Heart right ventricle (tissue), 16 donors: ENCODE measurements at regions not wholly inside any gene's neighbourhood (a gene's known extent, or its start where the extent isn't known, plus 50 kb on each side); places are given as distances from the start of the nearest gene placed in this dataset.

Source experiments
- ATAC-seq, 8 donors: fragments of 200-7000 bp; cut with Tn5 transposase; one replicate each; pipeline ENCODE4 v1.9.1; 2020; ENCODE audit warnings: mild to moderate bottlenecking in 8 of 8, moderate library complexity in 8 of 8, moderate number of reproducible peaks in 1 of 8
- DNase-seq, 2 donors: peaks; one replicate each; pipeline ENCODE4 v3.0.0-alpha.2; 2020
- H3K27ac ChIP-seq, 10 donors: fragments of 200-600 bp; sonication (generic) in 2 of 10; one replicate each; pipeline versions ENCODE4 v1.5.0 to v1.8.0; 2020 to 2022; ENCODE audit warnings: mild to moderate bottlenecking in 3 of 10
- H3K27me3 ChIP-seq, 7 donors: fragments of 200-600 bp; one replicate each; pipeline ENCODE4 v1.8.0; 2021 to 2022; ENCODE audit warnings: mild to moderate bottlenecking in 2 of 7
- H3K36me3 ChIP-seq, 9 donors: fragments of 200-600 bp; sonication (generic) in 1 of 9; one replicate each; pipeline versions ENCODE4 v1.5.0 to v1.8.0; 2020 to 2022; ENCODE audit warnings: mild to moderate bottlenecking in 2 of 9
- H3K4me1 ChIP-seq, 9 donors: fragments of 200-600 bp; sonication (generic) in 1 of 9; one replicate each; pipeline versions ENCODE4 v1.5.0 to v1.8.0; 2020 to 2022; ENCODE audit warnings: mild to moderate bottlenecking in 4 of 9
- H3K4me3 ChIP-seq, 10 donors: fragments of 200-600 bp; sonication (generic) in 2 of 10; one replicate each; pipeline versions ENCODE4 v1.5.0 to v1.8.0; 2020 to 2022; ENCODE audit warnings: mild to moderate bottlenecking in 7 of 10, moderate library complexity in 2 of 10
- H3K9me3 ChIP-seq, 11 donors: fragments of 200-600 bp in 10 of 11; sonication (generic) in 2 of 11; one replicate each; pipeline versions ENCODE4 v1.5.0 to v1.8.0; 2013 to 2022; ENCODE audit warnings: mild to moderate bottlenecking in 2 of 11, control low read depth in 1 of 11, moderate library complexity in 1 of 11
- CTCF ChIP-seq, 9 donors: fragments of 200-600 bp; sonication (generic) in 2 of 9; IDR thresholded peaks; one replicate each; pipeline versions ENCODE4 v1.5.0 to v1.8.0; 2021 to 2022; ENCODE audit warnings: antibody characterized with exemption in 9 of 9, mild to moderate bottlenecking in 5 of 9, moderate library complexity in 1 of 9
- WGBS, 2 donors: extraction: QIAGEN DNeasy Blood & Tissue Kit; methylation state at CpG; one replicate each; pipeline ENCODE4 v1.1.7; 2013; ENCODE audit warnings: inconsistent platforms in 1 of 2; 5-methylcytosine and 5-hydroxymethylcytosine counted together
- intact Hi-C, 10 donors: fragments of 100-400 bp; cut with DNase I; formaldehyde crosslinking; loops; one replicate each; pipeline versions ENCODE4 v1.11.1 to v1.14.2; 2022
- donor health status: Arrhythmogenic right ventricular cardiomyopathy.
- donor health status: ischemic (EF 13 %, LVEDD 7.1; RV severe dilation, severe dysfunction).
- donor health status: healthy with polysubstance abuse.
- donor health status: DM: no; HTN: yes; CAD: no.
- donor health status: DM: no; HTN: no; CAD: no.
- donor health status: ischemic (EF 25% LVEDD 6.9; RV normal size, moderate dysfunction).
- donor health status: ischemic (EF 25% LVEDD 5.7; RV mildly dilated, moderate dysfunction).
- donor health status: healthy.
- donor health status: DM: yes; HTN: yes; CAD: no.
- donor health status: Ischemic cardiomyopathy.
- donor health status: ischemic (EF 35%, LVEDD 5.7; RV mildly dilated, moderate dysfunction).
- donor health status: nonischemic (EF 11% LVEDD 7.7; RV severe dilation, severe dysfunction).
- donor health status: DM: yes; HTN: yes; CAD: no.
- donor health status: PGD.
- donor health status: ischemic (EF 29% LVEDD 5.4; RV normal size, mild dysfunction).
- donor health status: nonischemic (EF 23%, LVEDD 6.1; RV moderate dilation, normal function).

GRCh38 chr4:175306436-175306835 lies 388.3 kb downstream of the ADAM29 start:
- H3K4me1 ChIP-seq: no peaks in the 10 kb centered on the region
- no peaks in the 10 kb centered on the region for H3K27me3 ChIP-seq
- intact Hi-C loops: no loop called here
- no peaks in the 10 kb centered on the region for H3K9me3 ChIP-seq
- no peak for DNase-seq
- no peak overlapping the region for H3K4me3 ChIP-seq
- ATAC-seq: no peak
- TF ChIP-seq CTCF (IDR thresholded peaks at IDR 0.05): no peak
- no peaks in the 10 kb centered on the region for H3K36me3 ChIP-seq
- no peak overlapping the region for H3K27ac ChIP-seq

- Histone ChIP-seq H3K9me3 (no peaks in the 10 kb centered on the region), H3K4me3 (no peak overlapping the region), H3K36me3 (no peaks in the 10 kb centered on the region), H3K27me3 (no peaks in the 10 kb centered on the region), H3K4me1 (no peaks in the 10 kb centered on the region), H3K27ac (no peak overlapping the region)
- intact Hi-C loops: no loop called here
- DNase-seq (no peak), ATAC-seq (no peak)
- no peak for TF ChIP-seq CTCF (IDR thresholded peaks at IDR 0.05)
- whole genome bisulfite sequencing, 2 donors: 57 to 80% methylated on average over 1 of the region's 1 CpG
Measured at GRCh38 chr4:175307326-175307725, 389.2 kb downstream of the ADAM29 start.

- no peak overlapping the region for H3K27ac ChIP-seq
- intact Hi-C loops: no loop called here
- no peaks in the 10 kb centered on the region for H3K4me1 ChIP-seq
- WGBS, 2 donors: 60 to 69% methylated on average over 5 of the region's 5 CpGs
- H3K36me3 ChIP-seq: no peaks in the 10 kb centered on the region
- H3K4me3 ChIP-seq: no peak overlapping the region
- no peak for ATAC-seq
- H3K27me3 ChIP-seq: no peaks in the 10 kb centered on the region
- DNase-seq: no peak
- no peak for TF ChIP-seq CTCF (IDR thresholded peaks at IDR 0.05)
- no peaks in the 10 kb centered on the region for H3K9me3 ChIP-seq
Measured at GRCh38 chr4:175308236-175308635, 390.1 kb downstream of the ADAM29 start.

DNA sequence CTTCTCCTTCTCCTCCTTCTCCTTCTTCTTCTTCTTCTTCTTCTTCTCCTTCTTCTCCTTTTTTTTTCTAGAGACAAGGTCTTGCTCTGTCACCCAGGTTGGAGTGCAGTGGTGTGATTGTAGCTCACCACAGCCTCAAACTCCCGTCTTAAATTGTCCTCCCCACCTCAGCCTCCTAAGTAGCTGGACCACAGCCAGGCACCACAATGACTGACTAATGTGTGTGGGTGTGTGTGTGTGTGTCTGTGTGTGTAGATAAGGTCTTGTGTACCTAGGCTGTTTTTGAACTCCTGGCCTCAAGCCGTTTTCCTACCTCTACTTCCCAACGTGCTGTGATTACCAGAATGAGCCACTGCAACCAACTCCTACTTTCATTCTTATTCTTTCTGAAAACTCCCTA lies 390.9 kb downstream of the ADAM29 start:
- Histone ChIP-seq H3K4me1 (no peaks in the 10 kb centered on the region), H3K4me3 (no peak overlapping the region), H3K27me3 (no peaks in the 10 kb centered on the region), H3K36me3 (no peaks in the 10 kb centered on the region), H3K27ac (no peak overlapping the region), H3K9me3 (no peaks in the 10 kb centered on the region)
- ATAC-seq (no peak), DNase-seq (no peak)
- intact Hi-C loops: no loop called here
- no peak for TF ChIP-seq CTCF (IDR thresholded peaks at IDR 0.05)
- 66 to 81% methylated on average over 3 of the region's 3 CpGs for WGBS, 2 donors

- Histone ChIP-seq H3K36me3 (no peaks in the 10 kb centered on the region), H3K4me3 (no peak overlapping the region), H3K4me1 (no peaks in the 10 kb centered on the region), H3K9me3 (no peaks in the 10 kb centered on the region), H3K27ac (no peak overlapping the region), H3K27me3 (no peaks in the 10 kb centered on the region)
- DNase-seq: no peak
- TF ChIP-seq CTCF (IDR thresholded peaks at IDR 0.05): no peak
- WGBS, 2 donors: 83 to 84% methylated on average over 5 of the region's 5 CpGs
- intact Hi-C loops: no loop called here
- ATAC-seq: no peak
Measured at GRCh38 chr4:175325230-175325629, 407.1 kb downstream of the ADAM29 start.
